Left cardiac atrium (tissue), 4 donors: ENCODE measurements at regions not wholly inside any gene's neighbourhood (a gene's known extent, or its start where the extent isn't known, plus 50 kb on each side); places are given as distances from the start of the nearest gene placed in this dataset.
"Not testable (repeated sequence)": the region's sequence is repeated elsewhere in the genome, so short reads cannot be mapped to it uniquely, and the experiment has no call there.

ENCODE experiments used
- ATAC-seq, 2 donors: fragments of 200-7000 bp; cut with Tn5 transposase; one replicate each; pipeline ENCODE4 v1.9.1; 2020; ENCODE audit warnings: mild to moderate bottlenecking in 2 of 2, moderate library complexity in 2 of 2
- DNase-seq: peaks from one replicate; pipeline ENCODE4 v3.0.0-alpha.2; 2020
- intact Hi-C, 2 donors: fragments of 100-400 bp; cut with DNase I; formaldehyde crosslinking; loops; one replicate each; pipeline versions ENCODE4 v1.14.1 to v1.15.1; 2022 to 2023
- donor health status: DM: no; HTN: yes; CAD: no.
- donor health status: DM: no; HTN: yes; CAD: no; lungs with severe emphysema.
- donor health status: DM: yes; HTN: yes; CAD: no.
- donor health status: Dilated cardiomyopathy.

DNA sequence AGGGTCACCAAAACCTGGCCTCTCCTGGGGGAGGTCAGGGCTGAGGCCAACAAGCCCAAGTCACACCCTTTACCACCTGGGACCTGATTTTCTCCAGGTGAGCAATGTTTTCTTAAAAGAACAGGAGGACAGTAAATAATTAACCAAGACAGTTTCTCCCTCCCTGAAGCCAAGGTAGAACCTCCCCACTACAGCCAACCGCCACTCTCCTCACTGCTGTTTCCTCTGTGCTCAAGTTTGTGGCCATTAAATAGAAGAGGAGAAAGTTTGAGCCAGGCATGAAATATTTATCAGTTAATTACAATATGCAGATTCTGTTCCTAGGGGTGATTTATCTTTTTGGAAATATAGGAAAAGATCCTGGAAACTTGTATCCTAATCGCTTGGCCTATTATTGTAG, 150.6 kb upstream of the ANKRD20A1 start:
- DNase-seq, ATAC-seq, intact Hi-C loops: not testable (repeated sequence)

DNA sequence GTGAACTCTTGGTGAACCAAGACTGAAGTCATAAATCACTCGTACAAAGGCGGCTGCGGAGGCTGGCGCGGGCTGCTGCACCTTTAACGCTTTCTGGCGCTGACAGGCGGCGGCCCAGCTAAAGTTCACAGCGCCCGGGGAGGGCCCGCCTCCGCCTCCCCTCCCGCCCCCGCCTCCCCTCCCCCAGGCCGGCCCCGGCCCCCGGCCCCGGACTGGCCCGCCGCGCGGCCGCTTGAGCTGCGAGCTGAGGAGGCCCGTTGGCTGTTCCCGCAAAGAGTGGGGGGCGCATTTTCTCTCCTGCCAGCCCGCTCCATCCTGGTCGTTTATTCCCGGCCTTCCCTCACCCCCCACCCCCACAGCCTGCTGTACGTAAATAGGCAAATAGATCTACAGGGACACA, 147.3 kb upstream of the ANKRD20A1 start:
- peak; percentile 65 to 67 for ATAC-seq
- DNase-seq = peak; percentile 12
- intact Hi-C loops = not testable (repeated sequence)

DNA sequence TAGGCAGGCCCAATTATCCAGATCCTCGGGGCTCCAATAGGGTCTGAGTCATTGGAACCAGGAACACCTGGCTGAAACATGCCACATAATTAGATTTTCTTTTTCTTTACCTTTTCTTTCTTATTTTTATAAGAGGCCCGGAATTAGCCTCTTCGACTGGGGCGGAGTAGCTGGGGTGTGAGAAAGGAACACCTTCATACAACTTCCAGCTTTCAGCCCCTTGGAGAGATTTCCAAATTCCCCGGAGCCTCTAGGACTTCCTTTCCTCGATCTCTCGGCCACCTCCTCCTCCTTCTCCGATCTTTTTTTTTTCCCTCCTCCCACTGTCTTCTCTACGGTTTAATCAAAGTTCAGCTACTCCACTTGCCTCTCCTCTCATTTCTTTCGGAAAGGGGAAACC, 146.8 kb upstream of the ANKRD20A1 start:
- intact Hi-C loops, DNase-seq, ATAC-seq: not testable (repeated sequence)

DNA sequence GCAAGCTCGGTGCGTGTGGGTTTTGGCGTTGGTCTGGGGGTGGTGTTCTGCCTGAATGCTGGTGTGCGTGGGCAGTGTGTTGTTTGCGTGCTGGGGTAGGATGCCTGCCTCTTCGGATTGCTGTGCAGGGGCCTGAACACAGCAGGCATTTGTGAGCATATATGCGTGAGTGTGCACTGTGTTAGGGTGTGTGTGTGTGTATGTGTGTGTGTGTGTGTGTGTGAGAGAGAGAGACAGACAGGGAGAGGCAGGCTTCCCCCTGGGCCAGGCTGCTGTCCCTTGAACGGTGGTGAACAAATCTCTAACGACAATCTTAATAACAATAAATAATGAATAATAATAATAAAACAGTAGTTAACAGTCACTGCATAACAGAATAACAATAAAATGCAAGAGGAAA, 145.8 kb upstream of the ANKRD20A1 start:
- ATAC-seq, intact Hi-C loops, DNase-seq: not testable (repeated sequence)

DNA sequence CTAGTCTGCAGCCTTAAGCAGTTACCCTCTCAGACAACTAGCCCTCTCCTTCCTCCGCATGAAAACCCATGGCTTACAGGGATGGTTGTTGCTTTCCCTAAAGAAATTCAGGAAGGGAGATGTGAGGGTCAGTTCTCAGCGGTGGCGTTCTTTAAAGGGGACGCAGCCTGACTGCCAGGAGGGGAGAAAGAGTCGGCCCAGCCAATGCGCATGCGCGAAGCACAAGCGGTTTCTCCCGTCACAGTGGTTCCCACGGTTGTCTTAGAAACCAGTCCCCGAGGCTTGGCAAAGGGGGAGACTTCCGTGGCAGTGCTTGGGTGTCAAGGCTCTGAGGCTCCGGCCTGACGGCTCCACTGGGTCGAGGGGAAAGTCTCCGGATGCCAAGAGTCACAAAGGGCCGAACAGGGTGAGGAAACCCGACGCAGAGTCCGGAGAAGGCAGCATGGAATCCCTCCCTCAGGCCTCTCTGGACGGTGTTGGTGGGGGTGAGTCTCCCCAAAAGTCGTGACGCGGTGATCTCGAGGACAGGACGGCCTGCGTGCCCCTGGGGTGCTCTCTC, 140.8 kb upstream of the ANKRD20A1 start:
- intact Hi-C loops, ATAC-seq: not testable (repeated sequence)
- peak; percentile 77 for DNase-seq

DNA sequence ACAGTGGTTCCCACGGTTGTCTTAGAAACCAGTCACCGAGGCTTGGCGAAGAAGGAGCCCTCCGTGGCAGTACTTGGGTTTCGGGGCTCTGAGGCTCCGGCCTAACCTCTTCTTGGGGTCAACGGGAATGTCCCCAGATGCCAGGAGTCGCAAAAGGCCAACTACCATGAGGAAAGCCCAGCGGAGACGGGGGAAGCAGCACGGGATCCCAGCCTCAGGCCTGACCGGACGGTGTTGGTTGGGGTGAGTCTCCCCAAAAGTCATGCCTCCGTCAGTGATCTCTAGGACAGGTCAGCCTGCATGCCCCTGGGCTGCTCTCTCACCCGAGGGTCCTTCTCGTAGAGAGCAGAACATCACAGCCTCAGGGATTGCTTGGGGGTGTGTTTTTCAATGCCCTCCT, 138.2 kb upstream of the ANKRD20A1 start:
- ATAC-seq, intact Hi-C loops: not testable (repeated sequence)
- peak; percentile 10 for DNase-seq

DNA sequence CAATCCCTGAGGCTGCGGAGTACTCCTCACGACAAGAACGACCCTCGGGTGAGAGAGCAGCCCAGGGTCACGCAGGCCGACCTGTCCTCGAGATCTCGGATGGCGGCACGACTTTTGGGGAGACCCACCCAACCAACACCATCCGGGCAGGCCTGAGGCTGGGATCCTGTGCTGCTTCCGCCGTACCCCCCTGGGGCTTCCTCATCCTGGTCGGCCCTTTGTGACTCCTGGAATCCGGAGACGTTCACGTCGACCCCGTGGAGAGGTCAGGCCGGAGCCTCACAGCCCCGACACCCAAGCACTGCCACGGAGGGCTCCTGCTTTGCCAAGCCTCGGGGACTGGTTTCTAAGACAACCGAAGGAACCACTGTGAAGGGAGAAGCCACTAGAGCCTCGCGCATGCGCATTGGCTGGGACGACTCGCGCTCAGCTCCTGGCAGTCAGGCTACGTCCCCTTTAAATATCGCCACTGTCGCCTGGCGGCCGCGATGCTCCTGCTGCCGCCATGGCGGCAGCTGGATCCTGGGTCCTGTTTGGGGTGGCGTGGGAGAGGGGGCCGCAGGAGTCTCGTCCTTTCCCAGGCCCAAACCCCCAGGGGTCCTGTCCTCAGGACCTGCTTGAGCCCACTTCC, 136.2 kb upstream of the ANKRD20A1 start:
- peak; percentile 88 to 92 for ATAC-seq
- intact Hi-C loops, DNase-seq: not testable (repeated sequence)

DNA sequence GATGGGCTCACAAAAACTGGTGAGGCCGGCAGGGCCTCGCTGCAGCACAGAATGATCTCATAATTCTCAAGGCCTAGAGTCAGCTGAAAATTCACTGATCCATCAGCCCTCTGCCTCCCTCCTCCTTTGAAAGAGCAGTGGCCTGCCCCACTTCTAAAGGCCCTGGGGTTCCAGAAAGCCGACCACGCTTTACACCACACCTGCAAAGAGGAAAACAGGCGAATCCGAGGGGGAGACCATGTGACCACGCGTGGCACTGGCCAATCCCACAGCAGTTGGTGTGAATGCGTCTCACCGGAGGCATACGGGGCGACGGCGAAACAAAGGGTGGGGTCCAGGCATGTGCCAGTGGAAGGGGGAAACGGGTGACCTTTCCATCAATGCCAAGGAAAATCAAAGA, 135.5 kb upstream of the ANKRD20A1 start:
- intact Hi-C loops = not testable (repeated sequence)
- peak; percentile 5 for DNase-seq
- ATAC-seq = peak in 1 of 2 donors; percentile 33

DNA sequence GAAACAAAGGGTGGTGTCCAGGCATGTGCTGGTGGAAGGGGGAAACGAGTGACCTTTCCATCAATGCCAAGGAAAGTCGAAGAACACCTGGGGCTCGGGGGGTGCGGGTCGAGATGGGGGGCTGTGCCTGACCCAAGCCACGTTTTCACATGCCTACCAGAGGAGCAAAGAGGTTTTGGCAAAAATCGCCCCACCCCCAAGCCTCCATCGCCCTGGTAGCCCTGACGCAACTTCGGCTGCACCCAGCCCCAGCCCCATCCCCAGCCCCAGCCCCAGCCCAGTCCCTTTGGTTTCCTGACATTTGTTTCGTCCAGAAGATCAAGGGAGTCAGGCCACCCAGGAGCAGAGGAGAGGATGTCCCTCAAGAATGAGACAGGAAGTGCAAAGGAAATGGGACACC, 133.8 kb upstream of the ANKRD20A1 start:
- intact Hi-C loops = not testable (repeated sequence)
- ATAC-seq (peak in 1 of 2 donors; percentile 8), DNase-seq (peak; percentile 36)

DNA sequence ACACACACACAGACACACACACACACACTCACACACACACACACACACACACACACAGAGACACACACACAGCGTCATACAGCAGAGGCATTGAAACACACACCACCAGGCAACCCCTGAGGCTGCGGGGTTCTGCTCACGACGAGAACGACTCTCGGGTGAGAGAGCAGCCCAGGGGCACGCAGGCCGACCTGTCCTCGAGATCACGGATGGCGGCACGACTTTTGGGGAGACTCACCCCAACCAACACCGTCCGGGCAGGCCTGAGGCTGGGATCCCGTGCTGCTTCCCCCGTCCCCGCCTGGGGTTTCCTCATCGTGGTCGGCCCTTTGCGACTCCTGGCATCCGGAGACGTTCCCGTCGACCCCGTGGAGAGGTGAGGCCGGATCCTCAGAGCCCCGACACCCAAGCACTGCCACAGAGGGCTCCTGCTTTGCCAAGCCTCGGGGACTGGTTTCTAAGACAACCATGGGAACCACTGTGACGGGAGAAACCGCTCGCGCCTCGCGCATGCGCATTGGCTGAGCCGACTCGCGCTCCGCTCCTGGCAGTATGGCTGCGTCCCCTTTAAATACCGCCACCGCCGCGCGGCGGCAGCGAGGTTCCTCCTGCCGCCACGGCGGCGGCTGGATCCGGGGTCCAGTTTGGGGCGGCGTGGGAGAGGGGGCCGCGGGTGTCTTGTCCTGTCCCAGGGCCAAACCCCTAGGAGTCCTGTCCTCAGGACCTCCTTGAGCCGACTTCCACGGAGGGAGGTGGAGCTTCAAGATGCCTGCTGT, 132.3 kb upstream of the ANKRD20A1 start:
- ATAC-seq (peak in 1 of 2 donors; percentile 63), DNase-seq (peak; percentile 11)
- intact Hi-C loops = not testable (repeated sequence)

DNA sequence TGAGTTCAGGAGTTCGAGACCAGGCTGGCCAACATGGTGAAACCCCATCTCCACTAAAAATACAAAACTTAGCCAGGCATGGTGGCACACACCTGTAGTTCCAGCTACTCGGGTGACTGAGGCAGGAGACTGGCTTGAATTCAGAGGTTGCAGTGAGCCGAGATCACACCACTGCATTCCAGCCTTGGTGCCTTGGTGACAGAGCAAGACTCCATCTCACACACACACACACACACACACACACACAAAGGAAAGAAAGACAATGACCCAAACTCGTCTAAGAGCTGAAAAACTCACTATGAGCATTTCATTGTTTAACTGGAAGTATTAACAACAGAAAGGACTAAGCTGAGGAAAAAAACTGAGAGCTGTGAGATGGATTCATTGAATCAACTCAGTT, 95.6 kb upstream of the ANKRD20A1 start:
- DNase-seq, ATAC-seq, intact Hi-C loops: not testable (repeated sequence)

DNA sequence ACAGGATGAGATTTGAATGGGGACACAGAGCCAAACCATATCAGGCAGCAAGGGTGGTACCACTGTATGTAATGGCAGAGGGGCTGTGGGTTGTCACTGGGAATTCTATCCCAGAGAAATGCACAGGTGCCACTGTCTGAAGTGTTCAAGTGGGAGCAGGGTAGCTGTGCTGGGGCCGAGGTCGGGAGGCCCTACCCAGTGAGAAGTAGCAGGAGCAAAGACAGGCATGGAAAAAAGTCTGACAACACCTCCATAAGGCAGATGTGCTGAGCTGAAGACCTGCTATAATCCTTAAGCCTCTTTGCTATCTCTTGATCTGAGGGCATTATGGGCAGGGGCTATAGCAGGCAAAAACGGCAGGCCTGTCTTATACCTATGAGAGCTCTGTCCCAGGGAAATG, 86.9 kb upstream of the ANKRD20A1 start:
- intact Hi-C loops, DNase-seq, ATAC-seq: not testable (repeated sequence)

DNA sequence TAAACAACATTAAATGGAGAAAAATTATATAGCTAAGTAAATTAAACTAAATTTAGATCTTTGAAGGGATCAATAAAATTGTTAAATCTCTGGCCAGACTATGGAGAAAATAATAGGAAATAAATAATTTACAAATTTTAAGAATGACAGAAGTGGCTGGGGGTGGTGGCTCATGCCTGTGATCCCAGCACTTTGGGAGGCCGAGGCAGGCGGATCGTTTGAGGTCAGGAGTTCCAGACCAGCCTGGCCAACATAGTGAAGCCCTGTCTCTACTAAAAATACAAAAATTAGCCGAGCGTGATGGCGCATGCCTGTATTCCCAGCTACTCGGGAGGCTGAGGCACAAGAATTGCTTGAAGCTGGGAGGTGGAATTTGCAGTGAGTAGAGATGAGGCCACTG, 58.6 kb upstream of the ANKRD20A1 start:
- intact Hi-C loops, ATAC-seq, DNase-seq: not testable (repeated sequence)
